Activated naive CD8-positive, alpha-beta T cell treated with anti-CD3 and anti-CD28 coated beads, Interleukin-2, amount 10 ng/mL, durations not matched to agents 7 days and 5 days (primary cell): ENCODE measurements at regions not wholly inside any gene's neighbourhood (a gene's known extent, or its start where the extent isn't known, plus 50 kb on each side); places are given as distances from the start of the nearest gene placed in this dataset.

Experiments used
- ATAC-seq: fragments of 150-1000 bp; cut with Tn5 transposase; one replicate; pipeline ENCODE4 v1.10.0; 2021; ENCODE audit warnings: low read depth, moderate library complexity
- POLR2A ChIA-PET: fragments of 350-600 bp; sonication (Branson Sonifier 250); formaldehyde crosslinking; loops from one replicate; lab custom pipeline; 2021; ENCODE audit warnings: antibody characterized with exemption; lab: Charles Lee
- DNase-seq: peaks from one replicate; pipeline ENCODE4 v3.0.0; 2021
- H3K27ac Mint-ChIP-seq: one replicate; pipeline ENCODE4 v1.8.0; 2022; ENCODE audit warnings: mild to moderate bottlenecking, mixed read lengths
- H3K27me3 Mint-ChIP-seq: one replicate; pipeline ENCODE4 v1.8.0; 2022; ENCODE audit warnings: mild to moderate bottlenecking, moderate library complexity, mixed read lengths
- H3K36me3 Mint-ChIP-seq: one replicate; pipeline ENCODE4 v1.8.0; 2021; ENCODE audit warnings: mild to moderate bottlenecking, mixed read lengths
- H3K4me1 Mint-ChIP-seq: one replicate; pipeline ENCODE4 v1.8.0; 2021; ENCODE audit warnings: mixed read lengths
- H3K4me3 Mint-ChIP-seq: one replicate; pipeline ENCODE4 v1.8.0; 2022; ENCODE audit warnings: mild to moderate bottlenecking, moderate library complexity, mixed read lengths
- H3K9me3 Mint-ChIP-seq: one replicate; pipeline ENCODE4 v1.8.0; 2021; ENCODE audit warnings: mixed read lengths

- ATAC-seq = no peak
These were observed 437.5 kb downstream of the FGF9 start for GRCh38 chr13:22108283-22108942.

GRCh38 chr13:22108979-22109378, 438.1 kb downstream of the FGF9 start:
- Mint-ChIP-seq H3K4me1 (peaks cover 30% of the 10 kb centered on the region), H3K27ac (no peak overlapping the region), H3K36me3 (peaks cover 20% of the 10 kb centered on the region), H3K9me3 (peaks cover 13% of the 10 kb centered on the region), H3K27me3 (no peaks in the 10 kb centered on the region), H3K4me3 (no peak overlapping the region)
- POLR2A ChIA-PET = interaction anchor here (0.5 kb wide), 1 partner anchor 70 kb away, joined by 3 read pairs; no protein-coding TSS in a partner anchor
- DNase-seq (no peak), ATAC-seq (no peak)

More at GRCh38 chr13:22108283-22108942, 437.5 kb downstream of the FGF9 start:
- H3K27ac Mint-ChIP-seq = no peak overlapping the region
- H3K36me3 Mint-ChIP-seq = peaks cover 16% of the 10 kb centered on the region
- no peaks in the 10 kb centered on the region for H3K27me3 Mint-ChIP-seq
- POLR2A ChIA-PET = interaction anchor here (0.5 to 0.7 kb wide), 2 partner anchors 69 to 118 kb away, joined by 3 to 4 read pairs; no protein-coding TSS in a partner anchor
- no peak overlapping the region for H3K4me3 Mint-ChIP-seq
- H3K9me3 Mint-ChIP-seq = peaks cover 10% of the 10 kb centered on the region
- DNase-seq = no peak
- H3K4me1 Mint-ChIP-seq = peaks cover 29% of the 10 kb centered on the region

- H3K4me3 Mint-ChIP-seq = no peak overlapping the region
- H3K4me1 Mint-ChIP-seq = peaks cover 41% of the 10 kb centered on the region
- H3K9me3 Mint-ChIP-seq = peaks cover 11% of the 10 kb centered on the region
- ATAC-seq (no peak), DNase-seq (no peak)
- H3K27ac Mint-ChIP-seq = no peak overlapping the region
- no peaks in the 10 kb centered on the region for H3K27me3 Mint-ChIP-seq
- POLR2A ChIA-PET = no interaction called here
- peaks cover 19% of the 10 kb centered on the region for H3K36me3 Mint-ChIP-seq
These were observed 439.5 kb downstream of the FGF9 start for GRCh38 chr13:22110368-22110767.

GRCh38 chr13:22111152-22111783, 440.4 kb downstream of the FGF9 start:
- POLR2A ChIA-PET = no interaction called here
- ATAC-seq (no peak), DNase-seq (no peak)
- H3K4me3 Mint-ChIP-seq = no peak overlapping the region
- H3K9me3 Mint-ChIP-seq = peaks cover 12% of the 10 kb centered on the region
- peaks cover 42% of the 10 kb centered on the region for H3K4me1 Mint-ChIP-seq
- no peak overlapping the region for H3K27ac Mint-ChIP-seq
- peaks cover 19% of the 10 kb centered on the region for H3K36me3 Mint-ChIP-seq
- no peaks in the 10 kb centered on the region for H3K27me3 Mint-ChIP-seq

- Mint-ChIP-seq H3K27ac (no peak overlapping the region), H3K4me3 (no peak overlapping the region), H3K36me3 (peaks cover 22% of the 10 kb centered on the region), H3K9me3 (peaks cover 13% of the 10 kb centered on the region), H3K27me3 (no peaks in the 10 kb centered on the region), H3K4me1 (peaks cover 36% of the 10 kb centered on the region)
- POLR2A ChIA-PET = no interaction called here
- DNase-seq = no peak
- ATAC-seq = no peak
These were observed 441.1 kb downstream of the FGF9 start for GRCh38 chr13:22111961-22112360.

- ATAC-seq = no peak
- peaks cover 22% of the 10 kb centered on the region for H3K36me3 Mint-ChIP-seq
- POLR2A ChIA-PET = no interaction called here
- no peak overlapping the region for H3K4me3 Mint-ChIP-seq
- H3K27ac Mint-ChIP-seq = no peak overlapping the region
- H3K4me1 Mint-ChIP-seq = peaks cover 29% of the 10 kb centered on the region
- H3K27me3 Mint-ChIP-seq = no peaks in the 10 kb centered on the region
- no peak for DNase-seq
- peaks cover 13% of the 10 kb centered on the region for H3K9me3 Mint-ChIP-seq
These were observed 442.3 kb downstream of the FGF9 start for GRCh38 chr13:22112956-22113745.

GRCh38 chr13:22114630-22115311, 443.9 kb downstream of the FGF9 start:
- Mint-ChIP-seq H3K27ac (peak overlapping the region; percentile 81), H3K27me3 (no peaks in the 10 kb centered on the region), H3K9me3 (peaks cover 13% of the 10 kb centered on the region), H3K4me1 (peaks cover 26% of the 10 kb centered on the region), H3K4me3 (peak overlapping the region; percentile 60), H3K36me3 (peaks cover 22% of the 10 kb centered on the region)
- DNase-seq = no peak
- POLR2A ChIA-PET = interaction anchor here (0.7 to 1.0 kb wide), 3 partner anchors 53 to 86 kb away, joined by 3 to 7 read pairs (median 6); no protein-coding TSS in a partner anchor
- peak; percentile 86 for ATAC-seq

GRCh38 chr13:22118158-22118557, 447.3 kb downstream of the FGF9 start:
- Mint-ChIP-seq H3K27ac (no peak overlapping the region), H3K4me3 (no peak overlapping the region)
- POLR2A ChIA-PET = no interaction called here

GRCh38 chr13:22120646-22121045, 449.8 kb downstream of the FGF9 start:
- Mint-ChIP-seq H3K4me3 (no peak overlapping the region), H3K9me3 (peaks cover 7% of the 10 kb centered on the region), H3K4me1 (peaks cover 5% of the 10 kb centered on the region), H3K27ac (no peak overlapping the region), H3K36me3 (peaks cover 3% of the 10 kb centered on the region), H3K27me3 (no peaks in the 10 kb centered on the region)
- POLR2A ChIA-PET = no interaction called here
- ATAC-seq (no peak), DNase-seq (no peak)

More at GRCh38 chr13:22118158-22118557, 447.3 kb downstream of the FGF9 start:
- ATAC-seq (no peak), DNase-seq (no peak)
- Mint-ChIP-seq H3K36me3 (peaks cover 11% of the 10 kb centered on the region), H3K27me3 (no peaks in the 10 kb centered on the region), H3K9me3 (peaks cover 14% of the 10 kb centered on the region), H3K4me1 (peaks cover 20% of the 10 kb centered on the region)

- H3K27me3 Mint-ChIP-seq = no peaks in the 10 kb centered on the region
- peaks cover 10% of the 10 kb centered on the region for H3K4me1 Mint-ChIP-seq
- no peak for DNase-seq
- ATAC-seq = no peak
- POLR2A ChIA-PET = no interaction called here
- H3K27ac Mint-ChIP-seq = no peak overlapping the region
- peaks cover 6% of the 10 kb centered on the region for H3K9me3 Mint-ChIP-seq
- no peak overlapping the region for H3K4me3 Mint-ChIP-seq
- peaks cover 3% of the 10 kb centered on the region for H3K36me3 Mint-ChIP-seq
These were observed 450.4 kb downstream of the FGF9 start for GRCh38 chr13:22121146-22121739.

- Mint-ChIP-seq H3K4me3 (peak overlapping the region; percentile 41), H3K27ac (peak overlapping the region; percentile 9), H3K36me3 (peaks cover 12% of the 10 kb centered on the region), H3K27me3 (no peaks in the 10 kb centered on the region), H3K4me1 (peaks cover 28% of the 10 kb centered on the region), H3K9me3 (peaks cover 4% of the 10 kb centered on the region)
- POLR2A ChIA-PET = no interaction called here
- ATAC-seq = peak; percentile 79
- no peak for DNase-seq
These were observed 455.7 kb downstream of the FGF9 start for GRCh38 chr13:22126433-22127021.

- DNase-seq = no peak
- Mint-ChIP-seq H3K27me3 (no peaks in the 10 kb centered on the region), H3K4me3 (peak overlapping the region; percentile 6), H3K27ac (peak overlapping the region; percentile 10), H3K9me3 (peaks cover 4% of the 10 kb centered on the region), H3K36me3 (peaks cover 12% of the 10 kb centered on the region), H3K4me1 (peaks cover 28% of the 10 kb centered on the region)
- POLR2A ChIA-PET = no interaction called here
- peak; percentile 24 for ATAC-seq
These were observed 456.6 kb downstream of the FGF9 start for GRCh38 chr13:22127277-22128164.
